AG09319 (cell line): ENCODE measurements at regions not wholly inside any gene's neighbourhood (a gene's known extent, or its start where the extent isn't known, plus 50 kb on each side); places are given as distances from the start of the nearest gene placed in this dataset.
"Not testable (repeated sequence)": the region's sequence is repeated elsewhere in the genome, so short reads cannot be mapped to it uniquely, and the experiment has no call there.

Experiments
- DNase-seq: peaks from one replicate; pipeline ENCODE4 v3.0.0-alpha.2; 2010; ENCODE audit warnings: low read depth; ENCODE audit errors: extremely low read depth
- CTCF ChIP-seq: IDR thresholded peaks from 2 replicates; pipeline ENCODE4 v1.5.1; 2011; ENCODE audit warnings: low read depth, mild to moderate bottlenecking, inconsistent platforms, low read length, moderate library complexity

GRCh38 chr2:19632403-19632991 lies 269.3 kb downstream of the TTC32 start:
- DNase-seq, result no peak
- TF ChIP-seq CTCF, result no peak

GRCh38 chr2:19631871-19632270 lies 269.9 kb downstream of the TTC32 start:
- TF ChIP-seq CTCF, result no peak
- DNase-seq, result no peak

GRCh38 chr2:19630921-19631320 lies 270.9 kb downstream of the TTC32 start:
- TF ChIP-seq CTCF, result no peak
- no peak for DNase-seq

- no peak for TF ChIP-seq CTCF
- no peak for DNase-seq
Observed at GRCh38 chr2:19627359-19627758, 268.9 kb upstream of the OSR1 start.

GRCh38 chr2:19623488-19623887 lies 265.1 kb upstream of the OSR1 start:
- DNase-seq, result no peak
- TF ChIP-seq CTCF, result no peak

- no peak for DNase-seq
Observed at GRCh38 chr2:19617257-19617848, 258.9 kb upstream of the OSR1 start.

GRCh38 chr2:19615402-19615801 lies 257.0 kb upstream of the OSR1 start:
- not testable (repeated sequence) for DNase-seq

More at GRCh38 chr2:19617257-19617848, 258.9 kb upstream of the OSR1 start:
- no peak for TF ChIP-seq CTCF

- DNase-seq, result no peak
- TF ChIP-seq CTCF, result no peak
Observed at GRCh38 chr2:19614066-19614465, 255.6 kb upstream of the OSR1 start.
